Esophagus squamous epithelium (tissue), 4 donors: ENCODE measurements at regions not wholly inside any gene's neighbourhood (a gene's known extent, or its start where the extent isn't known, plus 50 kb on each side); places are given as distances from the start of the nearest gene placed in this dataset.
"Not testable (repeated sequence)": the region's sequence is repeated elsewhere in the genome, so short reads cannot be mapped to it uniquely, and the experiment has no call there.

Experiments used
- POLR2A ChIP-seq, 4 donors: fragments of 450-650 bp; IDR thresholded peaks; one replicate each; pipeline ENCODE4 v1.6.1; 2017; ENCODE audit warnings: antibody characterized with exemption in 4 of 4, mild to moderate bottlenecking in 4 of 4, moderate library complexity in 3 of 4
- TF ChIP-seq, protein P1 (sequence below), 6 experiments: fragments of 450-650 bp in 4 of 6; fragments of 200-600 bp in 2 of 6; sonication (generic) in 2 of 6; IDR thresholded peaks; one replicate each; pipeline ENCODE4 v1.5.1; 2016 to 2019; ENCODE audit warnings: antibody characterized with exemption in 6 of 6, mild to moderate bottlenecking in 4 of 6, moderate library complexity in 4 of 6

DNA sequence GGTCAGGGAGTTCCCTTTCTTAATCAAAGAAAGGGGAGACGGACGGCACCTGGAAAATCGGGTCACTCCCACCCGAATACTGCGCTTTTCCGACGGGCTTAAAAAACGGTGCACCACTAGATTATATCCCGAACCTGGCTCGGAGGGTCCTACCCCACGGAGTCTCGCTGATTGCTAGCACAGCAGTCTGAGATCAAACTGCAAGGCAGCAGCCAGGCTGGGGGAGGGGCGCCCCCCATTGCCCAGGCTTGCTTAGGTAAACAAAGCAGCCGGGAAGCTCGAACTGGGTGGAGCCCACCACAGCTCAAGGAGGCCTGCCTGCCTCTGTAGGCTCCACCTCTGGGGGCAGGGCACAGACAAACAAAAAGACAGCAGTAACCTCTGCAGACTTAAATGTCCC, 276.8 kb upstream of the FOXF1 start:
- TF ChIP-seq, protein P1, sequence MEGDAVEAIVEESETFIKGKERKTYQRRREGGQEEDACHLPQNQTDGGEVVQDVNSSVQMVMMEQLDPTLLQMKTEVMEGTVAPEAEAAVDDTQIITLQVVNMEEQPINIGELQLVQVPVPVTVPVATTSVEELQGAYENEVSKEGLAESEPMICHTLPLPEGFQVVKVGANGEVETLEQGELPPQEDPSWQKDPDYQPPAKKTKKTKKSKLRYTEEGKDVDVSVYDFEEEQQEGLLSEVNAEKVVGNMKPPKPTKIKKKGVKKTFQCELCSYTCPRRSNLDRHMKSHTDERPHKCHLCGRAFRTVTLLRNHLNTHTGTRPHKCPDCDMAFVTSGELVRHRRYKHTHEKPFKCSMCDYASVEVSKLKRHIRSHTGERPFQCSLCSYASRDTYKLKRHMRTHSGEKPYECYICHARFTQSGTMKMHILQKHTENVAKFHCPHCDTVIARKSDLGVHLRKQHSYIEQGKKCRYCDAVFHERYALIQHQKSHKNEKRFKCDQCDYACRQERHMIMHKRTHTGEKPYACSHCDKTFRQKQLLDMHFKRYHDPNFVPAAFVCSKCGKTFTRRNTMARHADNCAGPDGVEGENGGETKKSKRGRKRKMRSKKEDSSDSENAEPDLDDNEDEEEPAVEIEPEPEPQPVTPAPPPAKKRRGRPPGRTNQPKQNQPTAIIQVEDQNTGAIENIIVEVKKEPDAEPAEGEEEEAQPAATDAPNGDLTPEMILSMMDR (IDR thresholded peaks at IDR 0.05), result not testable (repeated sequence)
- TF ChIP-seq POLR2A (IDR thresholded peaks at IDR 0.05), result not testable (repeated sequence)
